K562 (cell line): ENCODE measurements at regions not wholly inside any gene's neighbourhood (a gene's known extent, or its start where the extent isn't known, plus 50 kb on each side); places are given as distances from the start of the nearest gene placed in this dataset.

ENCODE experiments used
- ATAC-seq: fragments of 200-7000 bp; cut with Tn5 transposase; 3 replicates; pipeline ENCODE4 v1.9.1; 2020; ENCODE audit warnings: moderate library complexity
- BruUV-seq: library from RNA; stranded (reverse); fragments of 400-500 nt; replicated peaks from 2 replicates; lab custom pipeline; 2021; lab: Mats Ljungman, UMichigan
- CTCF ChIA-PET: fragments of 300-600 bp; formaldehyde crosslinking; extraction: SDS; loops from one replicate; lab custom pipeline; 2021; ENCODE audit warnings: low intra/inter-chr PET ratio; lab: Yijun Ruan, JAX
- POLR2A ChIA-PET: fragments of 300-600, 350-650 bp; sonication (Branson Sonifier 250); formaldehyde crosslinking; extraction: SDS; loops from one replicate; lab custom pipeline; 2021; ENCODE audit warnings: antibody characterized with exemption, inconsistent platforms; lab: Yijun Ruan, JAX
- DNase-seq, 4 experiments: peaks; one replicate each; pipeline versions ENCODE4 v3.0.0 to v3.0.0-alpha.2; 2011 to 2018; ENCODE audit warnings: low spot score in 3 of 4, mixed read lengths in 3 of 4; ENCODE audit errors: extremely low read depth in 1 of 4
- FAIRE-seq: peaks from 2 replicates; lab custom pipeline; 2011; peaks lifted over from hg19 to GRCh38; lab: Jason Lieb, UNC
- H2AFZ ChIP-seq: 2 replicates; pipeline ENCODE4 v1.6.0; 2011; ENCODE audit warnings: low read depth, low read length, control low read depth, inconsistent platforms
- H3K27ac ChIP-seq: fragments of 200-600 bp; 3 replicates; pipeline ENCODE4 v1.8.0; 2011; ENCODE audit warnings: low read depth, mild to moderate bottlenecking, control low read depth, inconsistent platforms, low read length, moderate library complexity, mixed read lengths; ENCODE audit errors: extremely low read depth
- H3K27me3 ChIP-seq, 2 experiments: fragments of 300-600 bp in 1 of 2; 2 replicates in 1 of 2; 3 replicates in 1 of 2; pipeline versions ENCODE4 v1.6.0 to v1.8.0; 2011; ENCODE audit warnings: inconsistent platforms in 2 of 2, low read length in 2 of 2, mild to moderate bottlenecking in 1 of 2, mixed read lengths in 1 of 2, moderate library complexity in 1 of 2; ENCODE audit not compliant: control insufficient read depth in 2 of 2, insufficient read depth in 2 of 2
- H3K36me3 ChIP-seq: fragments of 300-600 bp; 3 replicates; pipeline ENCODE4 v1.8.0; 2011; ENCODE audit warnings: mild to moderate bottlenecking, low read length, inconsistent platforms; ENCODE audit not compliant: control insufficient read depth, insufficient read depth
- H3K4me1 ChIP-seq, 2 experiments: fragments of 200-600 bp in 1 of 2; replicated peaks in 1 of 2; 2 replicates in 1 of 2; 3 replicates in 1 of 2; pipeline versions ENCODE4 v1.5.1 to v1.8.0; 2011; ENCODE audit warnings: inconsistent platforms in 2 of 2, low read length in 2 of 2, mild to moderate bottlenecking in 1 of 2, mixed read lengths in 1 of 2, moderate library complexity in 1 of 2; ENCODE audit not compliant: control insufficient read depth in 2 of 2, insufficient read depth in 2 of 2
- H3K4me2 ChIP-seq: 2 replicates; pipeline ENCODE4 v1.6.1; 2011; ENCODE audit warnings: low read length, control low read depth, inconsistent platforms, mixed read lengths; ENCODE audit not compliant: insufficient read depth
- H3K4me3 ChIP-seq: fragments of 200-600 bp; sonication (generic), shearing (Covaris generic); 2 replicates; pipeline ENCODE4 v1.5.1; 2016; ENCODE audit warnings: control low read depth, inconsistent platforms
- H3K79me2 ChIP-seq: fragments of 200-600 bp; 3 replicates; pipeline ENCODE4 v1.8.0; 2011; ENCODE audit warnings: low read length, inconsistent platforms; ENCODE audit not compliant: control insufficient read depth, insufficient read depth
- H3K9ac ChIP-seq, 2 experiments: 2 replicates each; pipeline versions ENCODE4 v1.6.0 to v1.6.1; 2011; ENCODE audit warnings: low read depth in 2 of 2, low read length in 2 of 2, control low read depth in 1 of 2, inconsistent platforms in 1 of 2, mild to moderate bottlenecking in 1 of 2, mixed read lengths in 1 of 2; ENCODE audit not compliant: insufficient read depth in 1 of 2
- H3K9me1 ChIP-seq: one replicate; pipeline ENCODE4 v1.6.0; 2011; ENCODE audit warnings: inconsistent platforms, mild to moderate bottlenecking, low read length, moderate library complexity; ENCODE audit not compliant: control insufficient read depth, insufficient read depth
- H3K9me3 ChIP-seq: replicated peaks from 2 replicates; pipeline ENCODE4 v1.5.1; 2011; ENCODE audit warnings: low read depth, low read length, inconsistent platforms; ENCODE audit not compliant: control insufficient read depth, insufficient read depth
- H4K20me1 ChIP-seq: replicated peaks from 2 replicates; pipeline ENCODE4 v1.6.1; 2011; ENCODE audit warnings: low read length, inconsistent platforms, mixed read lengths; ENCODE audit not compliant: control insufficient read depth, insufficient read depth
- ESRRA ChIP-seq: fragments of 450-650 bp; IDR thresholded peaks from 2 replicates; pipeline ENCODE4 v1.6.1; 2014; ENCODE audit warnings: low read depth, mild to moderate bottlenecking, moderate library complexity, borderline replicate concordance
- EZH2 ChIP-seq: IDR thresholded peaks from 2 replicates; pipeline ENCODE4 v1.6.1; 2012; ENCODE audit warnings: low read depth, mild to moderate bottlenecking, inconsistent platforms, low read length, borderline replicate concordance
- HDAC1 ChIP-seq, 2 experiments: fragments of 450-650 bp; IDR thresholded peaks; 2 replicates each; pipeline ENCODE4 v1.6.1; 2016 to 2017; ENCODE audit warnings: inconsistent platforms in 1 of 2, mild to moderate bottlenecking in 1 of 2, moderate library complexity in 1 of 2
- JUN ChIP-seq, 2 experiments: sonication (generic) in 1 of 2; formaldehyde crosslinking in 1 of 2; IDR thresholded peaks; 2 replicates each; pipeline versions ENCODE4 v1.6.1 to v1.8.0; 2012 to 2022; ENCODE audit warnings: borderline replicate concordance in 2 of 2, mild to moderate bottlenecking in 2 of 2, improper control_type of control experiment in 1 of 2, low read depth in 1 of 2, low read length in 1 of 2, missing genetic modification reagents in 1 of 2
- MCM2 ChIP-seq: fragments of 450-650 bp; IDR thresholded peaks from 2 replicates; pipeline ENCODE4 v1.6.1; 2017; ENCODE audit warnings: low read depth, mild to moderate bottlenecking
- MEF2A ChIP-seq: IDR thresholded peaks from 2 replicates; pipeline ENCODE4 v1.6.1; 2011; ENCODE audit warnings: low read depth, mild to moderate bottlenecking, low read length, moderate library complexity; ENCODE audit not compliant: control insufficient read depth
- NCOR1 ChIP-seq: fragments of 450-650 bp; IDR thresholded peaks from 2 replicates; pipeline ENCODE4 v1.6.1; 2016; ENCODE audit warnings: mild to moderate bottlenecking, moderate library complexity
- RBBP5 ChIP-seq: fragments of 200-600 bp; sonication (generic); IDR thresholded peaks from 2 replicates; pipeline ENCODE4 v1.6.1; 2012; ENCODE audit warnings: borderline replicate concordance, mild to moderate bottlenecking, low read length, control low read depth, inconsistent platforms; ENCODE audit not compliant: insufficient read depth, poor library complexity, severe bottlenecking
- RBM14 ChIP-seq: fragments of 200-400 bp; formaldehyde crosslinking; IDR thresholded peaks from 2 replicates; pipeline ENCODE4 v1.6.1; 2018; ENCODE audit warnings: low read depth, mild to moderate bottlenecking, low read length, moderate library complexity, borderline replicate concordance; ENCODE audit not compliant: insufficient read depth
- ZBTB26 ChIP-seq: fragments of 450-650 bp; formaldehyde crosslinking; IDR thresholded peaks from 2 replicates; pipeline ENCODE4 v1.4.0; 2022; ENCODE audit warnings: missing genetic modification characterization
- ZNF253 ChIP-seq: fragments of 250-450 bp; sonication (Bioruptor Pico); conservative IDR thresholded peaks from 2 replicates; pipeline ENCODE4 v1.6.1; 2021; ENCODE audit warnings: mild to moderate bottlenecking
- WGBS: fragments of 100-300 bp; shearing (Covaris generic); methylation state at CpG from one replicate; pipeline ENCODE4 v1.1.6; 2016; ENCODE audit warnings: low coverage, mixed read lengths; ENCODE audit not compliant: insufficient coverage; ENCODE audit errors: missing lambda C conversion rate; 5-methylcytosine and 5-hydroxymethylcytosine counted together
- in situ Hi-C: fragments of 300-500 bp; cut with MboI; formaldehyde crosslinking; loops from 4 replicates; pipeline ENCODE4 v1.15.0; 2018; ENCODE audit warnings: inconsistent platforms, mixed read lengths
- intact Hi-C: fragments of 100-400 bp; cut with micrococcal nuclease; formaldehyde crosslinking; loops from 2 replicates; pipeline ENCODE4 v1.14.2; 2022
- TF ChIP-seq, protein P1 (sequence below): fragments of 250-450 bp; sonication (Bioruptor Pico); IDR thresholded peaks from 2 replicates; pipeline ENCODE4 v1.8.0; 2021; ENCODE audit warnings: borderline replicate concordance, mild to moderate bottlenecking, moderate library complexity; ENCODE audit not compliant: poor library complexity, severe bottlenecking

GRCh38 chr15:38809621-38810020, 245.0 kb upstream of the RASGRP1 start:
- POLR2A ChIA-PET: no interaction called here

GRCh38 chr15:38810686-38811085, 246.1 kb upstream of the RASGRP1 start:
- no peak overlapping the region for H3K9ac ChIP-seq
- H3K4me3 ChIP-seq: no peak overlapping the region
- no peaks in the 10 kb centered on the region for H3K4me1 ChIP-seq
- no peaks in the 10 kb centered on the region for H3K36me3 ChIP-seq
- CTCF ChIA-PET: no interaction called here
- no peaks in the 10 kb centered on the region for H3K9me3 ChIP-seq
- H3K27ac ChIP-seq: no peak overlapping the region
- POLR2A ChIA-PET: interaction anchor here (0.7 kb wide), 1 partner anchor 428 kb away, joined by 3 read pairs; no protein-coding TSS in a partner anchor
- no peak for FAIRE-seq
- H3K9me1 ChIP-seq: no peaks in the 10 kb centered on the region
- no peaks in the 10 kb centered on the region for H3K27me3 ChIP-seq
- H3K4me2 ChIP-seq: no peak overlapping the region
- H3K79me2 ChIP-seq: no peaks in the 10 kb centered on the region
- in situ Hi-C loops (loop anchor here (25.0 kb wide), 1 partner anchor 777 kb away; the partner anchor contains the start of gene THBS1), intact Hi-C loops (no loop called here)
- no peaks in the 10 kb centered on the region for H4K20me1 ChIP-seq
- ATAC-seq: no peak
- DNase-seq: no peak
- TF ChIP-seq EZH2 (no peak), RBBP5 (no peak), ZNF253 (CRISPR knock-in tag) (no peak), NCOR1 (no peak), ZBTB26 (CRISPR knock-in tag) (no peak), JUN (IDR thresholded peaks at IDR 0.05; ENCODE audit: borderline replicate concordance, low read depth, low read length) (no peak), JUN (CRISPR knock-in tag; IDR thresholded peaks at IDR 0.05; ENCODE audit: borderline replicate concordance) (no peak)
- TF ChIP-seq, protein P1, sequence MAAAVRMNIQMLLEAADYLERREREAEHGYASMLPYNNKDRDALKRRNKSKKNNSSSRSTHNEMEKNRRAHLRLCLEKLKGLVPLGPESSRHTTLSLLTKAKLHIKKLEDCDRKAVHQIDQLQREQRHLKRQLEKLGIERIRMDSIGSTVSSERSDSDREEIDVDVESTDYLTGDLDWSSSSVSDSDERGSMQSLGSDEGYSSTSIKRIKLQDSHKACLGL (CRISPR knock-in tag): no peak
- BruUV-seq: no TSS peak
- H2AFZ ChIP-seq: no peak overlapping the region
- 0% methylated on average over 2 of the region's 2 CpGs for WGBS

More at GRCh38 chr15:38809621-38810020, 245.0 kb upstream of the RASGRP1 start:
- Histone ChIP-seq H3K9me1 (no peaks in the 10 kb centered on the region), H3K9ac (no peak overlapping the region), H3K36me3 (no peaks in the 10 kb centered on the region), H3K27me3 (no peaks in the 10 kb centered on the region), H3K4me1 (no peaks in the 10 kb centered on the region), H4K20me1 (no peaks in the 10 kb centered on the region), H3K27ac (no peak overlapping the region), H3K4me3 (no peak overlapping the region), H3K9me3 (no peaks in the 10 kb centered on the region), H3K79me2 (no peaks in the 10 kb centered on the region), H3K4me2 (no peak overlapping the region), H2AFZ (no peak overlapping the region)
- no TSS peak for BruUV-seq
- ATAC-seq: no peak
- in situ Hi-C loops: loop anchor here (25.0 kb wide), 1 partner anchor 778 kb away; the partner anchor contains the start of gene THBS1
- no peak for TF ChIP-seq MCM2
- TF ChIP-seq RBM14: no peak
- no peak for TF ChIP-seq HDAC1 (IDR thresholded peaks at IDR 0.05)
- no peak for TF ChIP-seq MEF2A
- no peak for TF ChIP-seq ESRRA
- DNase-seq: no peak
- CTCF ChIA-PET: no interaction called here
- no peak for FAIRE-seq
- intact Hi-C loops: no loop called here
